ENCODE measurements at regions not wholly inside any gene's neighbourhood (a gene's known extent, or its start where the extent isn't known, plus 50 kb on each side); places are given as distances from the start of the nearest gene placed in this dataset.

DNA sequence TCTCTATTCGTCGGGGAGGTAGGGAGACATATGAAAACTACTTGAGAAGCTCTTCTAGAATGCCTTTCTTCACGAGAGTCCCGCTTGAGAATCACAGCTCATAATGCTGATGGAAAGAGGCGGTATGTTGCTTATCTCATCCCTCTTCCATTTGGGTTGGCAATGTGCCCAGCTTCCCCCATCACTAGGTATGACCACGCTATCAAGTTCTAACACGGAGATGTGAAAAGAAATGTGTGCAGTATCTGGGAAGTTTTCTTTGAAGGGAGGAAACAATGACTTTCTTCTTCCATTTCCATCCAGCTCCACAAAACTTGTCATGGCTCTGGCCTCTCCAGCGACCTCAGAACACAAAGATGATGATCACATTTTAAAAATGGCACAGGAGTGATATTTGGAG is 742.4 kb downstream of the DCDC2C start:
- TF ChIP-seq, protein P1, sequence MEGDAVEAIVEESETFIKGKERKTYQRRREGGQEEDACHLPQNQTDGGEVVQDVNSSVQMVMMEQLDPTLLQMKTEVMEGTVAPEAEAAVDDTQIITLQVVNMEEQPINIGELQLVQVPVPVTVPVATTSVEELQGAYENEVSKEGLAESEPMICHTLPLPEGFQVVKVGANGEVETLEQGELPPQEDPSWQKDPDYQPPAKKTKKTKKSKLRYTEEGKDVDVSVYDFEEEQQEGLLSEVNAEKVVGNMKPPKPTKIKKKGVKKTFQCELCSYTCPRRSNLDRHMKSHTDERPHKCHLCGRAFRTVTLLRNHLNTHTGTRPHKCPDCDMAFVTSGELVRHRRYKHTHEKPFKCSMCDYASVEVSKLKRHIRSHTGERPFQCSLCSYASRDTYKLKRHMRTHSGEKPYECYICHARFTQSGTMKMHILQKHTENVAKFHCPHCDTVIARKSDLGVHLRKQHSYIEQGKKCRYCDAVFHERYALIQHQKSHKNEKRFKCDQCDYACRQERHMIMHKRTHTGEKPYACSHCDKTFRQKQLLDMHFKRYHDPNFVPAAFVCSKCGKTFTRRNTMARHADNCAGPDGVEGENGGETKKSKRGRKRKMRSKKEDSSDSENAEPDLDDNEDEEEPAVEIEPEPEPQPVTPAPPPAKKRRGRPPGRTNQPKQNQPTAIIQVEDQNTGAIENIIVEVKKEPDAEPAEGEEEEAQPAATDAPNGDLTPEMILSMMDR (IDR thresholded peaks at IDR 0.05), result no peak
- TF ChIP-seq PHF8 (IDR thresholded peaks at IDR 0.05; ENCODE audit: borderline replicate concordance, low read depth) (no peak), POLR2AphosphoS2 (conservative IDR thresholded peaks at IDR 0.05; ENCODE audit: low read length) (no peak), RAD21 (conservative IDR thresholded peaks at IDR 0.05 in 1 of 2, IDR thresholded peaks at IDR 0.05 in 1 of 2) (no peak), POLR2A (IDR thresholded peaks at IDR 0.05; ENCODE audit: low read length) (no peak), RFX5 (IDR thresholded peaks at IDR 0.05) (no peak), ZNF302 (CRISPR knock-in tag; IDR thresholded peaks at IDR 0.05) (no peak), EP300 (IDR thresholded peaks at IDR 0.05) (no peak), SMC3 (IDR thresholded peaks at IDR 0.05) (no peak), GATA3 (IDR thresholded peaks at IDR 0.05; ENCODE audit: borderline replicate concordance) (no peak)
- TF ChIP-seq, protein P2, sequence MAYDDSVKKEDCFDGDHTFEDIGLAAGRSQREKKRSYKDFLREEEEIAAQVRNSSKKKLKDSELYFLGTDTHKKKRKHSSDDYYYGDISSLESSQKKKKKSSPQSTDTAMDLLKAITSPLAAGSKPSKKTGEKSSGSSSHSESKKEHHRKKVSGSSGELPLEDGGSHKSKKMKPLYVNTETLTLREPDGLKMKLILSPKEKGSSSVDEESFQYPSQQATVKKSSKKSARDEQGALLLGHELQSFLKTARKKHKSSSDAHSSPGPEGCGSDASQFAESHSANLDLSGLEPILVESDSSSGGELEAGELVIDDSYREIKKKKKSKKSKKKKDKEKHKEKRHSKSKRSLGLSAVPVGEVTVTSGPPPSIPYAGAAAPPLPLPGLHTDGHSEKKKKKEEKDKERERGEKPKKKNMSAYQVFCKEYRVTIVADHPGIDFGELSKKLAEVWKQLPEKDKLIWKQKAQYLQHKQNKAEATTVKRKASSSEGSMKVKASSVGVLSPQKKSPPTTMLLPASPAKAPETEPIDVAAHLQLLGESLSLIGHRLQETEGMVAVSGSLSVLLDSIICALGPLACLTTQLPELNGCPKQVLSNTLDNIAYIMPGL (CRISPR knock-in tag; IDR thresholded peaks at IDR 0.05; ENCODE audit: borderline replicate concordance), result no peak
- TF ChIP-seq, protein P3, sequence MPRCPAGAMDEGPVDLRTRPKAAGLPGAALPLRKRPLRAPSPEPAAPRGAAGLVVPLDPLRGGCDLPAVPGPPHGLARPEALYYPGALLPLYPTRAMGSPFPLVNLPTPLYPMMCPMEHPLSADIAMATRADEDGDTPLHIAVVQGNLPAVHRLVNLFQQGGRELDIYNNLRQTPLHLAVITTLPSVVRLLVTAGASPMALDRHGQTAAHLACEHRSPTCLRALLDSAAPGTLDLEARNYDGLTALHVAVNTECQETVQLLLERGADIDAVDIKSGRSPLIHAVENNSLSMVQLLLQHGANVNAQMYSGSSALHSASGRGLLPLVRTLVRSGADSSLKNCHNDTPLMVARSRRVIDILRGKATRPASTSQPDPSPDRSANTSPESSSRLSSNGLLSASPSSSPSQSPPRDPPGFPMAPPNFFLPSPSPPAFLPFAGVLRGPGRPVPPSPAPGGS (IDR thresholded peaks at IDR 0.05), result no peak
